Astrocyte (in vitro differentiated cells and primary cell): ENCODE measurements at regions not wholly inside any gene's neighbourhood (a gene's known extent, or its start where the extent isn't known, plus 50 kb on each side); places are given as distances from the start of the nearest gene placed in this dataset.

ENCODE experiments used
- CTCF ChIP-seq: IDR thresholded peaks from 2 replicates; pipeline ENCODE4 v1.5.1; 2011; ENCODE audit warnings: low read depth, mild to moderate bottlenecking, inconsistent platforms, low read length, moderate library complexity; ENCODE audit not compliant: insufficient read depth
- EZH2 ChIP-seq: IDR thresholded peaks from 2 replicates; pipeline ENCODE4 v1.6.1; 2012; ENCODE audit warnings: mild to moderate bottlenecking, low read length, inconsistent platforms; ENCODE audit not compliant: insufficient read depth

GRCh38 chr2:57906152-57906732 lies 140.4 kb upstream of the VRK2 start:
- TF ChIP-seq CTCF = peak; percentile 98
- no peak for TF ChIP-seq EZH2
